MM.1S (cell line): ENCODE measurements at regions not wholly inside any gene's neighbourhood (a gene's known extent, or its start where the extent isn't known, plus 50 kb on each side); places are given as distances from the start of the nearest gene placed in this dataset.

Experiments
- DNase-seq: peaks from one replicate; pipeline ENCODE4 v3.0.0-alpha.2; 2015
- H2AFZ ChIP-seq: fragments of 300-600 bp; sonication (generic); 2 replicates; pipeline ENCODE4 v1.6.0; 2016; ENCODE audit warnings: antibody characterized with exemption, low read length
- H3F3A ChIP-seq: fragments of 300-600 bp; sonication (generic); 2 replicates; pipeline ENCODE4 v1.6.1; 2016; ENCODE audit warnings: mild to moderate bottlenecking, antibody characterized with exemption, low read length, moderate library complexity, mixed read lengths; ENCODE audit not compliant: insufficient read depth
- H3K27ac ChIP-seq: fragments of 300-600 bp; sonication (generic); 2 replicates; pipeline ENCODE4 v1.5.1; 2016; ENCODE audit warnings: mild to moderate bottlenecking, low read length
- H3K27me3 ChIP-seq: fragments of 300-600 bp; sonication (generic); replicated peaks from 2 replicates; pipeline ENCODE4 v1.6.0; 2016; ENCODE audit warnings: low read length; ENCODE audit not compliant: insufficient read depth
- H3K36me3 ChIP-seq: fragments of 300-600 bp; sonication (generic); replicated peaks from 2 replicates; pipeline ENCODE4 v1.6.1; 2016; ENCODE audit warnings: mild to moderate bottlenecking, low read length, mixed read lengths; ENCODE audit not compliant: insufficient read depth
- H3K4me1 ChIP-seq: fragments of 300-600 bp; sonication (generic); 2 replicates; pipeline ENCODE4 v1.6.1; 2016; ENCODE audit warnings: low read length, mixed read lengths
- H3K4me2 ChIP-seq: fragments of 300-600 bp; sonication (generic); 2 replicates; pipeline ENCODE4 v1.6.0; 2016; ENCODE audit warnings: low read depth, low read length
- H3K4me3 ChIP-seq: fragments of 300-600 bp; sonication (generic); 2 replicates; pipeline ENCODE4 v1.5.1; 2016; ENCODE audit warnings: low read length, mixed read lengths
- H3K79me2 ChIP-seq: fragments of 300-600 bp; sonication (generic); 2 replicates; pipeline ENCODE4 v1.6.1; 2016; ENCODE audit warnings: mixed run types, low read length, mixed read lengths
- H3K9ac ChIP-seq: fragments of 300-600 bp; sonication (generic); 2 replicates; pipeline ENCODE4 v1.6.1; 2016; ENCODE audit warnings: low read length, mixed read lengths
- H3K9me2 ChIP-seq: fragments of 300-600 bp; sonication (generic); replicated peaks from 2 replicates; pipeline ENCODE4 v1.6.1; 2016; ENCODE audit warnings: mild to moderate bottlenecking, low read length, mixed read lengths; ENCODE audit not compliant: insufficient read depth
- H3K9me3 ChIP-seq: fragments of 300-600 bp; sonication (generic); replicated peaks from 2 replicates; pipeline ENCODE4 v1.6.1; 2016; ENCODE audit warnings: mild to moderate bottlenecking, low read length, mixed read lengths; ENCODE audit not compliant: insufficient read depth
- H4K20me1 ChIP-seq: fragments of 300-600 bp; sonication (generic); 2 replicates; pipeline ENCODE4 v1.6.1; 2016; ENCODE audit warnings: mild to moderate bottlenecking, low read length, moderate library complexity, mixed read lengths; ENCODE audit not compliant: insufficient read depth
- EZH2 ChIP-seq: fragments of 300-600 bp; sonication (generic); optimal IDR thresholded peaks from 2 replicates; pipeline ENCODE3; 2017; ENCODE audit warnings: low read depth, mild to moderate bottlenecking, antibody characterized with exemption, low read length, mixed read lengths
- EZH2phosphoT487 ChIP-seq: fragments of 300-600 bp; sonication (generic); IDR thresholded peaks from 2 replicates; pipeline ENCODE4 v1.6.1; 2018; ENCODE audit warnings: antibody characterized with exemption, low read length
- TF ChIP-seq, protein P1 (sequence below): fragments of 300-600 bp; sonication (generic); IDR thresholded peaks from 2 replicates; pipeline ENCODE4 v1.5.1; 2016; ENCODE audit warnings: antibody characterized with exemption, low read length, mixed read lengths

DNA sequence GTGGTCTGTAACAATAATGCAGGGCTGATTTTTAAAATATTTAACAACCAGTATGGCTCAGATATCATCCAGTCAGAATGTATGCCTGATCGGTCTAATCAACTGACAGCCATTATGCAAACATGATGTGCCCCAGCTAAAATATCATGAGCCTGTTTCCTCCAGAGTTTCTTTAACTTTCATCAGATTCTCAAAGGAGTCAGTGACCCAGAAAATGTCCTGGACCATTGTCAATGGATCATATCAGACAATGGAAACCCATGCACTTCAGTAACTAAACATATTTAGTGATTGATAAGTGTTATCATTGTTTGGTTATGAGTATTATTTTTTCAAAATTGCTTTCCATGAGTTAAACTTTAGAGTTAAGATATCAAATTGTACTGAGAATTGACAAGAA, 173.5 kb downstream of the LMBRD1 start:
- no peaks in the 10 kb centered on the region for H3K27me3 ChIP-seq
- H3K36me3 ChIP-seq, result no peaks in the 10 kb centered on the region
- no peaks in the 10 kb centered on the region for H3K4me1 ChIP-seq
- no peaks in the 10 kb centered on the region for H4K20me1 ChIP-seq
- no peak overlapping the region for H3K9ac ChIP-seq
- no peak overlapping the region for H2AFZ ChIP-seq
- H3K9me3 ChIP-seq, result no peaks in the 10 kb centered on the region
- TF ChIP-seq EZH2 (no peak), EZH2phosphoT487 (no peak)
- TF ChIP-seq, protein P1, sequence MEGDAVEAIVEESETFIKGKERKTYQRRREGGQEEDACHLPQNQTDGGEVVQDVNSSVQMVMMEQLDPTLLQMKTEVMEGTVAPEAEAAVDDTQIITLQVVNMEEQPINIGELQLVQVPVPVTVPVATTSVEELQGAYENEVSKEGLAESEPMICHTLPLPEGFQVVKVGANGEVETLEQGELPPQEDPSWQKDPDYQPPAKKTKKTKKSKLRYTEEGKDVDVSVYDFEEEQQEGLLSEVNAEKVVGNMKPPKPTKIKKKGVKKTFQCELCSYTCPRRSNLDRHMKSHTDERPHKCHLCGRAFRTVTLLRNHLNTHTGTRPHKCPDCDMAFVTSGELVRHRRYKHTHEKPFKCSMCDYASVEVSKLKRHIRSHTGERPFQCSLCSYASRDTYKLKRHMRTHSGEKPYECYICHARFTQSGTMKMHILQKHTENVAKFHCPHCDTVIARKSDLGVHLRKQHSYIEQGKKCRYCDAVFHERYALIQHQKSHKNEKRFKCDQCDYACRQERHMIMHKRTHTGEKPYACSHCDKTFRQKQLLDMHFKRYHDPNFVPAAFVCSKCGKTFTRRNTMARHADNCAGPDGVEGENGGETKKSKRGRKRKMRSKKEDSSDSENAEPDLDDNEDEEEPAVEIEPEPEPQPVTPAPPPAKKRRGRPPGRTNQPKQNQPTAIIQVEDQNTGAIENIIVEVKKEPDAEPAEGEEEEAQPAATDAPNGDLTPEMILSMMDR, result no peak
- DNase-seq, result no peak
- no peak overlapping the region for H3K4me2 ChIP-seq
- no peak overlapping the region for H3K4me3 ChIP-seq
- no peaks in the 10 kb centered on the region for H3K9me2 ChIP-seq
- H3K79me2 ChIP-seq, result no peaks in the 10 kb centered on the region
- H3K27ac ChIP-seq, result no peak overlapping the region
- H3F3A ChIP-seq, result no peaks in the 10 kb centered on the region

GRCh38 chr6:69622924-69623323, 173.9 kb downstream of the LMBRD1 start:
- Histone ChIP-seq H2AFZ (no peak overlapping the region), H3F3A (no peaks in the 10 kb centered on the region), H3K9me3 (no peaks in the 10 kb centered on the region), H3K4me1 (no peaks in the 10 kb centered on the region), H3K4me3 (no peak overlapping the region), H3K79me2 (no peaks in the 10 kb centered on the region), H3K36me3 (no peaks in the 10 kb centered on the region), H3K27ac (no peak overlapping the region), H4K20me1 (no peaks in the 10 kb centered on the region), H3K4me2 (no peak overlapping the region), H3K27me3 (no peaks in the 10 kb centered on the region), H3K9ac (no peak overlapping the region), H3K9me2 (no peaks in the 10 kb centered on the region)
- TF ChIP-seq EZH2phosphoT487 (no peak), EZH2 (no peak)
- TF ChIP-seq, protein P1, result no peak
- no peak for DNase-seq

DNA sequence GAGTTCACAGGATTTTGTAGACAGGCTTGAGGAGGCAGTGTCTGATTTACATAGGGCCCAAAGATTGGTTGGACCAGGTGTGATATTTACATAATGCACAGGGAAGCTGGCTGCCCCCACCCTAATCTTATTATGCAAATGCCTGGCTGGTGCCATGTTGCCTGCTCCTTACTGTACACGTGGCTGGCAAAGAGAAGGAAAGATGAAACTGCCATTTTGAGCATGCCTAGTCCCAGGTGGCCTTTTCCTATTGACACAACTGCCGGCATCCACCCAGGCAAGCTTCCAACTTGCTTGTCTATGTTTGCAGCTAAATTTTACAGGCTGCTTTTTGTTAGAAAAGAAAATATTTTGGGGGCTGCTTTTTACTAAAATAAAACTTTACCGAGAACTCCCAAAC, 174.6 kb downstream of the LMBRD1 start:
- no peaks in the 10 kb centered on the region for H3K79me2 ChIP-seq
- H3K27me3 ChIP-seq, result no peaks in the 10 kb centered on the region
- H2AFZ ChIP-seq, result no peak overlapping the region
- no peaks in the 10 kb centered on the region for H3K9me3 ChIP-seq
- DNase-seq, result no peak
- H3K36me3 ChIP-seq, result no peaks in the 10 kb centered on the region
- no peaks in the 10 kb centered on the region for H3K4me1 ChIP-seq
- no peak overlapping the region for H3K27ac ChIP-seq
- H3K9me2 ChIP-seq, result no peaks in the 10 kb centered on the region
- no peak for TF ChIP-seq EZH2
- TF ChIP-seq, protein P1, result no peak
- TF ChIP-seq EZH2phosphoT487, result no peak
- no peak overlapping the region for H3K9ac ChIP-seq
- no peak overlapping the region for H3K4me3 ChIP-seq
- H3F3A ChIP-seq, result no peaks in the 10 kb centered on the region
- no peak overlapping the region for H3K4me2 ChIP-seq
- H4K20me1 ChIP-seq, result no peaks in the 10 kb centered on the region
